ENCODE measurements at regions not wholly inside any gene's neighbourhood (a gene's known extent, or its start where the extent isn't known, plus 50 kb on each side); places are given as distances from the start of the nearest gene placed in this dataset.

DNA sequence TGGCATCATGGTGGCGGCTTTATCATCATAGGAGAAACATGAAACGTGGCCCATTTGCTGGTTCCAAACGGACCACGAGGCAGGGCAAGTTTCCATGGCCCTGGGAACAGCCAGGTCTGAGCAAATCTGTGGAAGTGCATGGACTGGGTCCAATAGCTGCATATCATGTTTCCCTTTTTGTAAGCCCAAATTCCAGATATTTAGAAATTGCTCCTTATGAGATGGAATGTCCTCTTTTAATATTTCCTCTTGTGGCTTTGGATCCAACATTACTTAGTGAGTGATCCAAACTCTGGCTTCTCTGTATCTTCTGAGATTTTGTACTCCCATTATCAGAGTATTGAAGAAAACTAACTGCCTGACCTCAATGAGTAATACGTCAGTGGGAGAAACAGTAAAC lies 79.8 kb upstream of the FBXL7 start:
- H3K4me3 ChIP-seq (ENCODE audit: low read length) = no peak overlapping the region
- H4K5ac ChIP-seq (ENCODE audit: low read length) = no peak overlapping the region
- H3K27me3 ChIP-seq (ENCODE audit: insufficient read depth, low read length, poor library complexity) = no peaks in the 10 kb centered on the region
- H3K79me2 ChIP-seq (ENCODE audit: control insufficient read depth, insufficient read depth, low read length) = no peaks in the 10 kb centered on the region
- H3K36me3 ChIP-seq (ENCODE audit: control insufficient read depth, insufficient read depth, low read length) = no peaks in the 10 kb centered on the region
- H2BK120ac ChIP-seq (ENCODE audit: low read depth, low read length) = no peak overlapping the region
- no peak overlapping the region for H4K8ac ChIP-seq (ENCODE audit: low read depth, low read length)
- H3K4me1 ChIP-seq (ENCODE audit: control insufficient read depth, low read depth, low read length) = no peaks in the 10 kb centered on the region
- no peak overlapping the region for H3K56ac ChIP-seq (ENCODE audit: low read length)
- no peak overlapping the region for H2AK5ac ChIP-seq (ENCODE audit: low read length)
- H3K9ac ChIP-seq (ENCODE audit: low read length) = no peak overlapping the region
- H3K27ac ChIP-seq (ENCODE audit: low read depth, low read length) = no peak overlapping the region
- no peak overlapping the region for H3K4ac ChIP-seq (ENCODE audit: low read depth, low read length)
- no peaks in the 10 kb centered on the region for H3K79me1 ChIP-seq (ENCODE audit: low read length)
- WGBS (ENCODE audit: extremely low coverage, insufficient coverage, low lambda C conversion rate) = no CpG with 5 or more reads among the region's 5 CpGs
- no peak overlapping the region for H3K18ac ChIP-seq (ENCODE audit: low read length)
- H3K23ac ChIP-seq (ENCODE audit: low read length) = no peak overlapping the region
- no peak overlapping the region for H3K4me2 ChIP-seq (ENCODE audit: low read length)
- no peak overlapping the region for H2BK5ac ChIP-seq (ENCODE audit: low read length)
- no peak overlapping the region for H2BK15ac ChIP-seq (replicated peaks; ENCODE audit: low read depth)
- no peak for DNase-seq

DNA sequence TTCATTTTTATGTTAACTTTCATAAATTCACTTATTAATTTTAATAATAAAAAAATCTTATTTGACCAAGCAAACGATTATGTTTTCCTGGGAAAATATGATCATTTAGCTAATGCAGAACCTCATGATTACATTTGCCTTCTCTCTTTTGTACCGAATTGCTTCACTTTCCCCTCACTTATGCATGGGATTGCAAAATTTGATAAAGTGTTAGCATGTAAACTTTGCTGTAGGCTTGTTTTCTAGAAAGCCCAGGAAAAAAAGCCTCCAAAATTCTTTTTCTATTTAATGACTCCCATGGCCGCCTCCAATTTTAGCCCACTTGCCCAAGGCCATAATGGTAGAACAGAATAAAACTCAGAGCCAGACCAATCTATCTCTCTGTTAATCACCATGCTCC lies 82.8 kb upstream of the FBXL7 start:
- no peak overlapping the region for H3K4me3 ChIP-seq (ENCODE audit: low read length)
- no peak overlapping the region for H3K4ac ChIP-seq (ENCODE audit: low read depth, low read length)
- H3K18ac ChIP-seq (ENCODE audit: low read length) = no peak overlapping the region
- H2BK5ac ChIP-seq (ENCODE audit: low read length) = no peak overlapping the region
- H2AK5ac ChIP-seq (ENCODE audit: low read length) = no peak overlapping the region
- no peak overlapping the region for H3K23ac ChIP-seq (ENCODE audit: low read length)
- H3K4me1 ChIP-seq (ENCODE audit: control insufficient read depth, low read depth, low read length) = no peaks in the 10 kb centered on the region
- H3K27me3 ChIP-seq (ENCODE audit: insufficient read depth, low read length, poor library complexity) = no peaks in the 10 kb centered on the region
- H3K79me1 ChIP-seq (ENCODE audit: low read length) = no peaks in the 10 kb centered on the region
- no peak overlapping the region for H3K9ac ChIP-seq (ENCODE audit: low read length)
- H2BK120ac ChIP-seq (ENCODE audit: low read depth, low read length) = no peak overlapping the region
- no peak overlapping the region for H3K56ac ChIP-seq (ENCODE audit: low read length)
- H3K36me3 ChIP-seq (ENCODE audit: control insufficient read depth, insufficient read depth, low read length) = no peaks in the 10 kb centered on the region
- no peak overlapping the region for H4K5ac ChIP-seq (ENCODE audit: low read length)
- no peak overlapping the region for H3K4me2 ChIP-seq (ENCODE audit: low read length)
- no peak overlapping the region for H3K27ac ChIP-seq (ENCODE audit: low read depth, low read length)
- no peaks in the 10 kb centered on the region for H3K79me2 ChIP-seq (ENCODE audit: control insufficient read depth, insufficient read depth, low read length)
- H4K8ac ChIP-seq (ENCODE audit: low read depth, low read length) = no peak overlapping the region
- H2BK15ac ChIP-seq (replicated peaks; ENCODE audit: low read depth) = no peak overlapping the region
- 100% methylated on average over 1 of the region's 3 CpGs for WGBS (ENCODE audit: extremely low coverage, insufficient coverage, low lambda C conversion rate)
- no peak for DNase-seq

DNA sequence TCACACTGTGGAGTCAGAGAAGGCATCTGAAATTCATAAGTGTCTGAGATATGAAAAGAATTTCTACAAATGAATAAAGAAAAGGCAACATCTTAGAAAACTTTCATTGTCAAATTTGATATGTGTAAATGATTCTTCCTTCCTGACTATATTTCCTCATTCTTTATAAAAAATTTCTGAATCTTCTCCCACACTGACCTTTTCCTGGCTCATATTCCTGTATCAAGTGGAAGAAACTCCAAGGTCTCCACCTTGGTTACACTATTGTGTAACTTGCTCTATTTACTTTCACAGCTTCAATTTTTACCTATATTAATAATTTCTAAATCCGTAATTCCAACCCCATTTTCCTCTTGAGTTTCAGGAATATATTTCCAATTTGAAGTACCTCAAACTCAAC lies 93.5 kb upstream of the FBXL7 start:
- Histone ChIP-seq H3K79me1 (ENCODE audit: low read length) (no peaks in the 10 kb centered on the region), H3K23ac (ENCODE audit: low read length) (no peak overlapping the region), H3K27ac (ENCODE audit: low read depth, low read length) (no peak overlapping the region), H3K4ac (ENCODE audit: low read depth, low read length) (no peak overlapping the region), H3K9ac (ENCODE audit: low read length) (no peak overlapping the region), H2BK5ac (ENCODE audit: low read length) (no peak overlapping the region), H3K56ac (ENCODE audit: low read length) (no peak overlapping the region), H3K36me3 (ENCODE audit: control insufficient read depth, insufficient read depth, low read length) (no peaks in the 10 kb centered on the region), H3K18ac (ENCODE audit: low read length) (no peak overlapping the region), H3K4me1 (ENCODE audit: control insufficient read depth, low read depth, low read length) (no peaks in the 10 kb centered on the region), H3K27me3 (ENCODE audit: insufficient read depth, low read length, poor library complexity) (no peaks in the 10 kb centered on the region), H2BK15ac (replicated peaks; ENCODE audit: low read depth) (no peak overlapping the region), H4K8ac (ENCODE audit: low read depth, low read length) (no peak overlapping the region), H4K5ac (ENCODE audit: low read length) (no peak overlapping the region), H2BK120ac (ENCODE audit: low read depth, low read length) (no peak overlapping the region), H3K4me3 (ENCODE audit: low read length) (no peak overlapping the region), H3K79me2 (ENCODE audit: control insufficient read depth, insufficient read depth, low read length) (no peaks in the 10 kb centered on the region), H2AK5ac (ENCODE audit: low read length) (no peak overlapping the region), H3K4me2 (ENCODE audit: low read length) (no peak overlapping the region)
- DNase-seq = no peak
- WGBS (ENCODE audit: extremely low coverage, insufficient coverage, low lambda C conversion rate) = 100% methylated on average over 1 of the region's 1 CpG

DNA sequence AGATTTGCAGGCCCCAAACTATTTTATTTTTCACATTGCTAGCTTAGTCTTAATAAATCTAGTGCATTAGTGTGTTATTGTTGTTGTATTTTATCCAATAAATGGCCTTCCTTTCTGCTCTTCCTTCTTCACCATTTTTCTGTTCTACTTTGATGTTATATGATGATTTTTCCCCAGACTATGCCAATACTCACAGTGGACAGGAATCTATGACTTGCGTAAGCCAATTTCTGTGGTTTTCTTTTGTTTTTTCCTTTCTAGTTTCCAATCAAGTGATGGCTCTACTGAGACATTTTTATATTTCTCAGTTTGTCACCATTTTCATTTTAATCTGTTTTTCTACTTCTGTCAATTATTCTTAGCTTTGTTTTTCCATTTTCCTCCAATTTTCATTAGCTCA lies 106.8 kb upstream of the FBXL7 start:
- Histone ChIP-seq H3K9ac (ENCODE audit: low read length) (no peak overlapping the region), H4K5ac (ENCODE audit: low read length) (no peak overlapping the region), H3K4me1 (ENCODE audit: control insufficient read depth, low read depth, low read length) (no peaks in the 10 kb centered on the region), H3K18ac (ENCODE audit: low read length) (no peak overlapping the region), H3K27ac (ENCODE audit: low read depth, low read length) (no peak overlapping the region), H3K56ac (ENCODE audit: low read length) (no peak overlapping the region), H3K4me3 (ENCODE audit: low read length) (no peak overlapping the region), H3K27me3 (ENCODE audit: insufficient read depth, low read length, poor library complexity) (no peaks in the 10 kb centered on the region), H2BK5ac (ENCODE audit: low read length) (no peak overlapping the region), H3K36me3 (ENCODE audit: control insufficient read depth, insufficient read depth, low read length) (no peaks in the 10 kb centered on the region), H2BK120ac (ENCODE audit: low read depth, low read length) (no peak overlapping the region), H3K4me2 (ENCODE audit: low read length) (no peak overlapping the region), H2AK5ac (ENCODE audit: low read length) (no peak overlapping the region), H3K23ac (ENCODE audit: low read length) (no peak overlapping the region), H3K79me2 (ENCODE audit: control insufficient read depth, insufficient read depth, low read length) (no peaks in the 10 kb centered on the region), H2BK15ac (replicated peaks; ENCODE audit: low read depth) (no peak overlapping the region), H3K4ac (ENCODE audit: low read depth, low read length) (no peak overlapping the region), H4K8ac (ENCODE audit: low read depth, low read length) (no peak overlapping the region), H3K79me1 (ENCODE audit: low read length) (no peaks in the 10 kb centered on the region)
- WGBS (ENCODE audit: extremely low coverage, insufficient coverage, low lambda C conversion rate) = no CpG with 5 or more reads among the region's 1 CpG
- no peak for DNase-seq

DNA sequence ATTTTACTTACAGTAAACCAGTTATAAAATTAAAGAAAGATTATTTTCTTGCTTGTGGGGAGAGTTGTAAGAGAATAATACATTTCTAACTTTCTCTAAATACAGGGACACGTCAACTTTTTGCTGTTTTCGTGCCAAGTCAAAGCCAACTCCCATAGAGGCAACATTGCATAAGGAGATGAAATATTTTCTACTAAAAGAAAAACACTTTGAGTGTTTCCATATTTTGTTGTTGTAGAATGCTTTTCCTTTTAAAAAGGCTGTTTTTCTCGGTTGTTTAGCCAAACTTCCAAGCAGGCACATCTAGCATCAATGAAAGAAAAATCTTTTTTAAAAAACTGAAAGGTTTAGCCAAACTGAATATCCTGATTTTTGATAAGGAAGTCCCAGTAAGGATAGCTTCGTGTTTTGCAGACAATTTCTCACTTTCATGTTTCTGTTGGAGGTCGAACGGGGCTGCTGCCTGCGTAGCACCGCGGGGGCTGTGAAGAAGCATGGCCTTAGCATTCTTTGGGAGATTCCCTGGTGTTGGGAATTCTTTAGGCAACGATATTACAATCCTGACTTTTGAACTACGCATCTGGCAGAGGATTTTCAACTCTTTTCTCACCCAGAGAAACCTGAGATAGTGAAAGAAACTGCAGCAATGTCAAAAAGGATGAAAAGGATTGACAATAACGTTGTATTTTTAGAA lies 108.1 kb upstream of the FBXL7 start:
- Histone ChIP-seq H3K23ac (ENCODE audit: low read length) (no peak overlapping the region), H3K27ac (ENCODE audit: low read depth, low read length) (no peak overlapping the region), H3K56ac (ENCODE audit: low read length) (no peak overlapping the region), H2AK5ac (ENCODE audit: low read length) (no peak overlapping the region), H4K5ac (ENCODE audit: low read length) (no peak overlapping the region), H3K18ac (ENCODE audit: low read length) (no peak overlapping the region), H3K9ac (ENCODE audit: low read length) (no peak overlapping the region), H3K4ac (ENCODE audit: low read depth, low read length) (no peak overlapping the region), H3K27me3 (ENCODE audit: insufficient read depth, low read length, poor library complexity) (no peaks in the 10 kb centered on the region), H3K36me3 (ENCODE audit: control insufficient read depth, insufficient read depth, low read length) (no peaks in the 10 kb centered on the region), H4K8ac (ENCODE audit: low read depth, low read length) (no peak overlapping the region), H2BK5ac (ENCODE audit: low read length) (no peak overlapping the region), H3K4me1 (ENCODE audit: control insufficient read depth, low read depth, low read length) (no peaks in the 10 kb centered on the region), H3K79me1 (ENCODE audit: low read length) (no peaks in the 10 kb centered on the region), H3K79me2 (ENCODE audit: control insufficient read depth, insufficient read depth, low read length) (no peaks in the 10 kb centered on the region), H2BK15ac (replicated peaks; ENCODE audit: low read depth) (no peak overlapping the region), H3K4me3 (ENCODE audit: low read length) (no peak overlapping the region), H2BK120ac (ENCODE audit: low read depth, low read length) (no peak overlapping the region), H3K4me2 (ENCODE audit: low read length) (no peak overlapping the region)
- DNase-seq = peak; percentile 17
- WGBS (ENCODE audit: extremely low coverage, insufficient coverage, low lambda C conversion rate) = no CpG with 5 or more reads among the region's 12 CpGs

DNA sequence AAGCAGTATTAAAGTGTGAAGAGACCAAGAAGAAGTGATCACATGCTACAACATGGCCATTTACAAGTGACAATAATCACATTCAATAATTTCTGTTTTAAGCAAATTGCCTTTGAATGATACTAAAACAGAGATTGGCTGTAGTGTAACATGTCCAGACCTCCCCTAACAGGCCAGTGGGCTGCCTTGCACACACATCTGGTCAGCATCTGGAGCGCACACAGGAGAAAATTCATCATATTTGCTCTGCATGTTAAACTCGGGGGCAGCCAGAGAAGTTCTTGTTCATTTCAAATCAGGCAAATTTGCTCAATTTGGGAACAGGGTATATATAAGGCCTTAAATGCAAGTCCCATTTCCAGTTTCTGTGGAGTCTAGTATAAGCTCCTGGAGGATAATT lies 111.1 kb upstream of the FBXL7 start:
- no CpG with 5 or more reads among the region's 2 CpGs for WGBS (ENCODE audit: extremely low coverage, insufficient coverage, low lambda C conversion rate)
- no peak for DNase-seq

More for the DNA sequence above, 111.1 kb upstream of the FBXL7 start:
- Histone ChIP-seq H3K4ac (ENCODE audit: low read depth, low read length) (no peak overlapping the region), H3K4me2 (ENCODE audit: low read length) (no peak overlapping the region), H3K23ac (ENCODE audit: low read length) (no peak overlapping the region), H2BK120ac (ENCODE audit: low read depth, low read length) (no peak overlapping the region), H4K8ac (ENCODE audit: low read depth, low read length) (no peak overlapping the region), H2BK5ac (ENCODE audit: low read length) (no peak overlapping the region), H3K56ac (ENCODE audit: low read length) (no peak overlapping the region), H3K79me1 (ENCODE audit: low read length) (no peaks in the 10 kb centered on the region), H3K36me3 (ENCODE audit: control insufficient read depth, insufficient read depth, low read length) (no peaks in the 10 kb centered on the region), H3K9ac (ENCODE audit: low read length) (no peak overlapping the region), H3K79me2 (ENCODE audit: control insufficient read depth, insufficient read depth, low read length) (no peaks in the 10 kb centered on the region), H3K4me3 (ENCODE audit: low read length) (no peak overlapping the region), H3K18ac (ENCODE audit: low read length) (no peak overlapping the region), H3K27me3 (ENCODE audit: insufficient read depth, low read length, poor library complexity) (no peaks in the 10 kb centered on the region), H4K5ac (ENCODE audit: low read length) (no peak overlapping the region), H3K27ac (ENCODE audit: low read depth, low read length) (no peak overlapping the region), H3K4me1 (ENCODE audit: control insufficient read depth, low read depth, low read length) (no peaks in the 10 kb centered on the region), H2BK15ac (replicated peaks; ENCODE audit: low read depth) (no peak overlapping the region), H2AK5ac (ENCODE audit: low read length) (no peak overlapping the region)
